ENCODE measurements at regions not wholly inside any gene's neighbourhood (a gene's known extent, or its start where the extent isn't known, plus 50 kb on each side); places are given as distances from the start of the nearest gene placed in this dataset.
"Not testable (repeated sequence)": the region's sequence is repeated elsewhere in the genome, so short reads cannot be mapped to it uniquely, and the experiment has no call there.

DNA sequence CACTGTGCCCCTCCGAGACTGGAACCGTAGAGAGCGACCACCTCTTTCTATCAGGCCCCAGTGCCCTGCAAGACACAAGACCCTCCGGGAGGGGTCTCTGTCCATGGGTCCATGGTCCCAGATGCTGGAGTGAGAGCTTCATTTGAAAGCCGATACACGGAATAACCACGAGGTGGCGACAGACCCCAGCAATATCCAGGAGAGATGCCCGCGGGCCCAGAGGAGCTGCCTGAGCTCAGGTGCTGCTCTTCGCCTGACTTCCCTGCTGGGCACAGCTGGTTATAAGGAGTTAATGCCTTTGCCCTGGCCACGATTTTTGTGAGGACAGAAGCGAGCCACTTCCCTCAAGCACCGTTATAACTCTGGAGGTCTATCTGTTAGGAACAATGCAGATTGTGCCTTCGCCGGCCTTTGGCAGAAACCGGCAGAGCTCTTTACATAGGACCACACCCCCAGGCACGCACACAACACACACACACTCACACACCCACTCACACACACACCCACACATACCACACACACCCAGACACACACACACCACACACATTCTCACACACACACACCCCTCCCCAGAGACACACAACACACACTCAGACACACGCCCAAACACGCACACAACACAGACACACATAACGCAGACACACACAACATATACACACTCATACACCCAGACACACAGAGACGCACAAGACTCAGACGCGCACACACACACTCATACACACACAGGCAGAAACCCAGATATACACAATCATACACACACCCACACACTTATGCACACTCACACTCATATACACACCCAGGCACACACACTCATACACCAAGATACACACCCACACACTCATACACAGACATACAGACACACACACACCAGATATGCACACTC lies 436.4 kb downstream of the SOX9 start:
- DNase-seq (ENCODE audit: low read depth), result no peak

GRCh38 chr17:72558971-72559476 lies 438.2 kb downstream of the SOX9 start:
- no peak for DNase-seq (ENCODE audit: low read depth)

GRCh38 chr17:72560303-72561247 lies 439.8 kb downstream of the SOX9 start:
- DNase-seq (ENCODE audit: low read depth), result no peak

DNA sequence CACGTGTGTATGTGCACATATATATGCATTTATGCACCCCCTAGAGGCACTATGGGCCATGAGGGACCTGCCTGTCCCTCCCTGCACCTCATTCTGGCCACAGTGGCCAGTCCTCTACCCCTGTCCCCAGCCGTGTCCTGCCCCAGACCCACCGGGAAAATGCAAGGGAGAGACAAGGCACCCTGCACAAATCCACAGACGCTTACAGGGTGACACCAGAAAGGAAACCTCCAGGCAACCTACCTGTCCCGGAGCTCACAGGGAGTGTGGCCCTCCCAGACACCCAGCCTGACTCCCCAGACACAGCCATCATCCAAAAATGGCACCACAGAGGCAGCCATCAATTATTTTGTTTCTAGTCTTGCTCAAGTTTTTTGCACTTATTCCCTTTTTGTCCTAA lies 440.4 kb downstream of the SOX9 start:
- no peak for DNase-seq (ENCODE audit: low read depth)

- DNase-seq (ENCODE audit: low read depth), result no peak
Observed at GRCh38 chr17:72561680-72562079, 440.9 kb downstream of the SOX9 start.

DNA sequence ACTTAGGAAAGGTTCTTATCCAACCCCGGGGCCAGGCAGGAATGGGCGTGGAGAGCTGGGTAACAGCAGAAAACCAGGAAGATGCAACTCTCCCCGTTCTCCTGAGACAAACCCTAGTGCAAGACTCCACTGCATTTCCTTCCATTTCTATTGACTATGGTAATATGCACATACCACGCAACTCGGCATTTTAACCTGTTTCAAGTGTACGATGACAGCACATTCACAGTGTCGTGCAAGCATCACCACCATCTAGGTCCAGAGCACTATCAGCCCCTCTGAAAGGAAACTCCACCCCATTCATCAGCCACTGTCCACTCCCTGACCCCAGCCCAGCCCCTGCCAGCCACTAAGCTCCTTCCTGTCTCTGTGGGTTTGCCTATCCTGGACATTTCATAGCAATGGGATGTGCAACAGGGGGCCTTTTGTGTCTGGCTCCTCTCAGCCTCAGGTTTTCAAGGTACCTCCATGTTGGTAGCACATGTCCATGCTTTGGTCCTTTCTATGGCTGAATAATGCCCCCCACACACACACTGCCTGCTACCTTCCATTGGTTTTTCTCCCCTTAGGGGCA lies 441.9 kb downstream of the SOX9 start:
- no peak for DNase-seq (ENCODE audit: low read depth)

DNA sequence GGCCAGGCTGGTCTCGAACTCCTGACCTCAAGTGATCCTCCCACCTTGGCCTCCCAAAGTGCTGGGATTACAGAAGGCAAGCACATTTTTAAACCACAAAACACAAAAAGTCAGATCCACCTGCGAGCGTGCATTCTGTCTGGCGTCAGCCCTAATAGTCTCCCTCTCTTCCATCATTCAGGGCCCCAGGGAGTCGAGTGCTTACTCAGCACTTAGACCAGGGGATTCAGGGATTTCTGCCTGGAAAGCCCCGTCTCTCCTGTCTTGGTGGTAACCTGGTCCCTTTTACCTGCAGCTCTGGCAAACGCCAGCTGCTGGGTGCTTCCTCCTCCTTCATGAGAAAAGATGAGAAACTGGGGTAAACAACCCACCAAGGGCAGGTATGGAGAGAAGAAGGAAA lies 443.1 kb downstream of the SOX9 start:
- no peak for DNase-seq (ENCODE audit: low read depth)

DNA sequence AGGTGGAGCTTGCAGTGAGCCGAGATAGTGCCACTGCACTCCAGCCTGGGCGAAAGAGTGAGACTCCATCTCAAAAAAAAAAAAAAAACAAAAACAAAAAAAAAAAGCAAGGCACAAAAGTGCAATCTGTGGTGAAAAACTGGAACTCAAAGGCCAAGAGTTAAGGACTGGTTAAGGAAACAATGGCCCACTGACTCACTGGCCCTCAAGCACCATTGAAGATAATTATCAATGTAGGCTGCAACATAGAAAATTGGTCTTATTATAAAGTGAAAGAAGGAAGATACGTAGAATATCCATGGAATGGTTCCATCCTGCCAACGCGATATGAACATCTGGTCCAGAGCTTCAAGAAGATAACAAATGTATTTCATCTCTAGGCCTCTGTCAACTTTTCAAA lies 444.2 kb downstream of the SOX9 start:
- DNase-seq (ENCODE audit: low read depth), result no peak

DNA sequence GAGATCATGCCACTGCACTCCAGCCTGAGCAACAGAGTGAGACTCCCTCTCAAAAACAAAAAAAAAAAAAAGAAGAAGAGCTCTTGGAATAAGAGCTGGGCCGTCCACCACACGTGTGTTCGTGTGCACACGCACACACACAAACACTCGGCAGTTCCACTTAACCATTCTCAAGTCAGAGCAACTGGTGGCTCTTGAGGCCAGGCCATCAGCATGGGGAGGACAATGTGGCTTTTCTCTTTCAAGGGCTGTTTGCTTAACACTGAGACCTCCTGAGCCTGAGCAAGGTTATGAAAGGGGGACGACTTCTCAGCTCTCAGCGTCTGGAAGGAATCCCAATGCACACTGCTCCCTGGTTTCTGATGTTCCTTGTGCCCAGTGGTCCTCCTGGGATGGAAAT lies 444.9 kb downstream of the SOX9 start:
- DNase-seq (ENCODE audit: low read depth), result no peak

DNA sequence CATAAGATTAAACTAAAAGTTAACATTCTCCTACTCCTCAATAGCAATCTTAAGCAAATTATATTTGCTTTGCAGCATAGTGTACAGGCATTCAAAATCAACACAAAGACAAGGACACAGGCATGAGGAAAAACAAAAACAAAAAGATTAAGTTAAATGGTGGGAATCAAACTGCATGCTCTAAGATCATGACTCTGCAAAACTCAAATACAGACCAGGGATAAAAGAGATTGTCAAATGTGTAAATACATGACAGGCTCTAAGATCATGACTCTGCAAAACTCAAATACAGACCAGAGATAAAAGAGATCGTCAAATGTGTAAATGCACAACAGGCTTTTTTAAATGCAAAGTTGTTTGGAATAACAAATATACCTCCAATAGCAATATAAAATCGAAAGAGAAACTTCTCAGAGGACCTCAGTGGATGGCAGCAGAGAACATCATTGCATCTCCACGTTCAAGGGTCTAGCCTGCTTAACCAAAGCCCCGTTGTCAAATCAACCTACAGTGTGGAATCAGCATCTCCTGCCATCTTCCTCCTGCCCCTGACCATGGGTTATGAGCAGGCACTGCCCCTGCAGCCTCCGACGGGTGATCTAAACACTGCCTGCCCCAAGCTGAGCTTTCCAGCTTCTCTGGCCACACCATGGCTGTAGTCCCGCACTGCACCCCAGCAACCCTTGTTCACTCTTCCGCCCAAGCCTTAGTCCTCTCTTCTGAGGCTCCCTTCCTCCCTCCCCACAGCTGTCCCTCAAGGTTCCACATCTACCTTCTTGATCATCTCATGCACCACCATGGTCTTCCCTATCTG lies 446.1 kb downstream of the SOX9 start:
- DNase-seq (ENCODE audit: low read depth), result no peak

GRCh38 chr17:72567774-72568173 lies 447.0 kb downstream of the SOX9 start:
- no peak for DNase-seq (ENCODE audit: low read depth)

GRCh38 chr17:72569148-72569946 lies 448.5 kb downstream of the SOX9 start:
- no peak for DNase-seq (ENCODE audit: low read depth)

DNA sequence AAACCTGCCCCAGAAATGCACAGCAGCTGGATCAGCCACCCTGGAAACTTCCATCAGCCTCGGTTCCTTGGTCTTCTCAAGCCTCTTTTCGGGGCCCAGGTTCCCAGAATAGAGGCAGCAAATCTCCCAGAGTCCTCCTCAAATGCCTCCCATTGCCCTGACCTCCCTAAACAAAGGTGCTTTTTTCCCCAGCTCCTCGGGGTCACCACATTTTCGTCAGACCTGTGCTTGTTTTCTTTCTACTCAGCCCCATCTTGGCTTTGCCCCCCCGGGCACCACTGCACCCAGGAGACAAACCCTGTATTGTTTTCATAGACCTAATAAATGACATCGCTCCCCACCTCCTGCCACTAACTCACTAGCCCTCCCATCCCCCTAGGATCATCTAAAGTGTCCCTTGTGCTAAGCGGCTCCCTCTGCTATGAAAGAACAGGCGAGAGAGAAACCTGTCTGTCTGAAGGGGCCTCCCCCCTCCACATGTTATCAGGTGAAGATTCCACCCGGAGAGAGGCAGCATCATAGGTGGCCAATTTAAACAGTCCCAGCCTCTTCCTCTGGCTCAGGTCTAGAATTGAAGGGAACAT lies 451.1 kb downstream of the SOX9 start:
- DNase-seq (ENCODE audit: low read depth), result no peak

- DNase-seq (ENCODE audit: low read depth), result no peak
Observed at GRCh38 chr17:72572604-72573491, 452.0 kb downstream of the SOX9 start.

DNA sequence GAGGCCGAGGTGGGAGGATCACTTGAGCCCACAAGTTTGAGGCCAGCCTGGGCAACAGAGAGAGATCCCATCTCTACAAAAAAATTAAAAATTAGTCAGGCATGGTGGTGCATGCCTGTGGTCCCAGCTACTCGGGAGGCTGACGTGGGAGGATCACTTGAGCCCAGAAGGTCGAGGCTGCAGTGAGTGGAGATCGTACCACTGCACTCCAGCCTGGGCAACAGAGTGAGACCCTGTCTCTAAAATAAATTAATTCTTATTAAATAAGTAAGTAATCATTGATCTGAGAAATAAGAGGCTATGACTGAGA lies 452.6 kb downstream of the SOX9 start:
- DNase-seq (ENCODE audit: low read depth), result not testable (repeated sequence)

DNA sequence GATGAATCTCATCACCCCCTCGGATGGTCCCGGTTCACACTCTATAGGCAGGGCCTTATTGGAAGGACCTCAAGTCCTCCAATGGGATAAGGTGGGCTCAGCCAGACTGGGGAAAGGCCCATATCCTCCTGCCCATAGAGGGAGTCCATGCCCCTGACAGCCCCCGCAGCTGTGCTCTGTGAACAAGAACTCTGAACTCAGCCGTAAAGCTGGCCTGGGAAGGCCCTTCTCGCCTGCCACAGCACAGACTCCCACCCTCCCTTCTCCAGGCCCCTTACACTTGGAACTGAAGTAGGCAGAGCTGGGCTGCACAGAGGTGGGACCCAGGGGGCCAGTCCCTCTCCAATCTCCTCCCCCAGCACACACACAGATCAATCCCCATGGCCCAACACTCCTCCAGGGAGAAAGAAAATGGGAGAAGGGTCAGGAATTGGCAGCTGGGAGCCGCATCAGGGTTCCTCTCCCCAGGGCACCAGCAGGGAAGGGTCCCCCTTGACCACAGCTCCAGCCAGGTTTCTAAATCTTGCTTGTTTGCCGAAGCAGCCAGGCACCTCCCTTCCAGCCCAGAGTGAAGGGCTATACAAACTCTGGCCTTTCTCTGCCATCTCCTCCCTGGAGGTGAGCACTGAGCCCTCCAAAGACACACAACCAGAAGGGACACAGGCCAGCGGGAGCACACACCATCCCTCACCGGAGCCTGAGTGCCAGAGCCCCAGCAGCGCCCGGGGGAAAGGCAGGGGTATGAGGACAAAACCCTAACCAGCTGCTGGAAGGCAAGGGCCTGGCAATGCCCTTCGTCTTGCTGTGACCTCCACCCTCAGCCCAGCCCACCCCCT lies 454.1 kb downstream of the SOX9 start:
- DNase-seq (ENCODE audit: low read depth), result no peak

- DNase-seq (ENCODE audit: low read depth), result peak; percentile 31
Observed at GRCh38 chr17:72575542-72576233, 454.9 kb downstream of the SOX9 start.

GRCh38 chr17:72576289-72576759 lies 455.5 kb downstream of the SOX9 start:
- no peak for DNase-seq (ENCODE audit: low read depth)
